ENCODE measurements at regions not wholly inside any gene's neighbourhood (a gene's known extent, or its start where the extent isn't known, plus 50 kb on each side); places are given as distances from the start of the nearest gene placed in this dataset.

DNA sequence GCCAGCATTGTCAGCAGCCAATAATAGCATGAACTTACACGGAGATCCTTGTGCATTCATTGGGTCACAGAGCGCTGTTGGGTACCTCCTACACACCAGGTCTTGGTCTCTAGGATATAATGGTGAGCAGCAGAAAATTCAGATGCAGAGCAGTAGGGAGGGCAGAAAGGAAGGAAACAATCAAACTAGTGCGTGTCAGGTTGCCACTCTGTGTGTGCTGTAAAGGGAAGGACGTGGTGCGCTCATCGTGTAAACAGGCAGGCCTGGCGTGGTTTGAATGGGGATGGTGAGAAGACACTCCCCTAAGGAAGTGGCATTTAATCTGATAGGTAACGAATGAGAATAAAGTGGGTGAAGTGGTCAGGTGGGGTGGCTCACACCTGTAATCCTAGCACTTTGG lies 336.4 kb downstream of the CDH26 start:
- intact Hi-C loops (cut with micrococcal nuclease): no loop called here
- peaks cover 2% of the 10 kb centered on the region for H3K4me1 Mint-ChIP-seq (ENCODE audit: low read depth)
- no peak overlapping the region for H3K4me3 Mint-ChIP-seq
- no peak for TF ChIP-seq CTCF (IDR thresholded peaks at IDR 0.05)
- H3K27ac Mint-ChIP-seq: no peak overlapping the region
- no peaks in the 10 kb centered on the region for H3K27me3 Mint-ChIP-seq
- ChIA-PET CTCF (no interaction called here), POLR2A (no interaction called here)
- H3K9me3 Mint-ChIP-seq: peaks cover 12% of the 10 kb centered on the region
- H3K36me3 Mint-ChIP-seq (ENCODE audit: low read depth): peaks cover 2% of the 10 kb centered on the region
- DNase-seq (no peak), ATAC-seq (no peak)

- no peaks in the 10 kb centered on the region for H3K27me3 Mint-ChIP-seq
- POLR2A ChIA-PET: no interaction called here
- no peak for TF ChIP-seq CTCF (IDR thresholded peaks at IDR 0.05)
- H3K36me3 Mint-ChIP-seq (ENCODE audit: low read depth): peaks cover 2% of the 10 kb centered on the region
- no peak overlapping the region for H3K4me3 Mint-ChIP-seq
- ATAC-seq: no peak
- peaks cover 2% of the 10 kb centered on the region for H3K4me1 Mint-ChIP-seq (ENCODE audit: low read depth)
- peaks cover 12% of the 10 kb centered on the region for H3K9me3 Mint-ChIP-seq
- no peak for DNase-seq
- intact Hi-C loops (cut with micrococcal nuclease): no loop called here
- H3K27ac Mint-ChIP-seq: no peak overlapping the region
- CTCF ChIA-PET: no interaction called here
Observed at GRCh38 chr20:60295214-60295613, 337.0 kb downstream of the CDH26 start.

DNA sequence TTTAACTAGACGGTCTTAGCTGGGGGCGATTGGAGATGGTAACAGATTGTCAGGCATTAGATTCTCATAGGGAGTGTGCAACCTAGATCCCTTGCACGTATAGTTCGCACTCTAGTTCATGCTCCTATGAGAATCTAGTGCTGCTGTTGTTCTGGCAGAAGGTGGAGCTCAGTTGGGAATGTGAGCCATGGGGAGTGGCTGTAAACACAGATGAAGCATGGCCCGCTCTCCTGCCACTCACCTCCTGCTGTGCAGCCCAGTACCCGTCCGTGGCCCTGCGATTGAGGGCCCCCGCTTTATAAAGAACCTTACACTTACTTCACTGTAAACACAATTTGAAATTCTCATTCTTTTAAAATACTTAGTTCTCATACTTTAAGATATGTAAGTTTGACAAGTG lies 339.4 kb downstream of the CDH26 start:
- TF ChIP-seq CTCF (IDR thresholded peaks at IDR 0.05): no peak
- H3K36me3 Mint-ChIP-seq (ENCODE audit: low read depth): no peaks in the 10 kb centered on the region
- H3K27ac Mint-ChIP-seq: no peak overlapping the region
- H3K9me3 Mint-ChIP-seq: no peaks in the 10 kb centered on the region
- intact Hi-C loops (cut with micrococcal nuclease): no loop called here
- no peaks in the 10 kb centered on the region for H3K27me3 Mint-ChIP-seq
- ChIA-PET POLR2A (no interaction called here), CTCF (no interaction called here)
- peaks cover 2% of the 10 kb centered on the region for H3K4me1 Mint-ChIP-seq (ENCODE audit: low read depth)
- no peak overlapping the region for H3K4me3 Mint-ChIP-seq
- ATAC-seq (no peak), DNase-seq (no peak)

DNA sequence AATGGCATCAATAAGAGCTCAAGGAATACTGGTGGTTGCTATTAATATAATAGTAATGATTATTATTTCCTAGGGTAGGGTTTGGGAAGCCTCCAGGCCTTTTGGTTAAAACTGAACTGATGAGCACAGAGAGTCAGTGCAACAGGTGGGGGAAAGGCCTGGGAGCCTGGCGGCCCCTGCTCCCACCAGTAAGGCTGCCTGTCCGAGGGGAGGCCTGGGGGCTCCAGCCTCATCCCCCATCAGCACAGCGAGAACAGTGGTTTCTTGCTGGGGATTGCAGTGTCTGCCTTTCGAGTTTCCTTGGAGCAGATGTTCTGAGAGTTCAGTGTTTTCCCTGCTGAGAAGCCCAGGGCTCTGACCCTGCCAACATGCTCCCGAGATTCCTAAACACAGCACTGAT lies 340.4 kb downstream of the CDH26 start:
- ChIA-PET CTCF (no interaction called here), POLR2A (no interaction called here)
- no peaks in the 10 kb centered on the region for H3K27me3 Mint-ChIP-seq
- intact Hi-C loops (cut with micrococcal nuclease): no loop called here
- no peak for TF ChIP-seq CTCF (IDR thresholded peaks at IDR 0.05)
- no peaks in the 10 kb centered on the region for H3K9me3 Mint-ChIP-seq
- no peak overlapping the region for H3K4me3 Mint-ChIP-seq
- H3K4me1 Mint-ChIP-seq (ENCODE audit: low read depth): peaks cover 2% of the 10 kb centered on the region
- DNase-seq (no peak), ATAC-seq (no peak)
- H3K36me3 Mint-ChIP-seq (ENCODE audit: low read depth): no peaks in the 10 kb centered on the region
- no peak overlapping the region for H3K27ac Mint-ChIP-seq

GRCh38 chr20:60299951-60300350 lies 341.7 kb downstream of the CDH26 start:
- no peak for ATAC-seq

More at GRCh38 chr20:60299951-60300350, 341.7 kb downstream of the CDH26 start:
- no peaks in the 10 kb centered on the region for H3K27me3 Mint-ChIP-seq
- ChIA-PET CTCF (no interaction called here), POLR2A (no interaction called here)
- intact Hi-C loops (cut with micrococcal nuclease): no loop called here
- H3K4me1 Mint-ChIP-seq (ENCODE audit: low read depth): no peaks in the 10 kb centered on the region
- no peak for TF ChIP-seq CTCF (IDR thresholded peaks at IDR 0.05)
- H3K4me3 Mint-ChIP-seq: no peak overlapping the region
- no peaks in the 10 kb centered on the region for H3K36me3 Mint-ChIP-seq (ENCODE audit: low read depth)
- no peaks in the 10 kb centered on the region for H3K9me3 Mint-ChIP-seq
- DNase-seq: no peak
- H3K27ac Mint-ChIP-seq: no peak overlapping the region

Measured in activated CD8-positive, alpha-beta T cell treated with anti-CD3 and anti-CD28 coated beads for 36 hours (primary cell).